D721Med (cell line): ENCODE measurements at regions not wholly inside any gene's neighbourhood (a gene's known extent, or its start where the extent isn't known, plus 50 kb on each side); places are given as distances from the start of the nearest gene placed in this dataset.

Experiments used
- DNase-seq: peaks from one replicate; pipeline ENCODE4 v3.0.0; 2011; ENCODE audit warnings: low spot score; ENCODE audit not compliant: insufficient read length
- FAIRE-seq: peaks from 2 replicates; lab custom pipeline; 2011; peaks lifted over from hg19 to GRCh38; lab: Jason Lieb, UNC
- CTCF ChIP-seq: IDR thresholded peaks from 2 replicates; pipeline ENCODE4 v1.5.1; 2012; ENCODE audit warnings: mild to moderate bottlenecking, control low read depth; ENCODE audit not compliant: insufficient read depth; ENCODE audit errors: missing control alignments

GRCh38 chr12:115118177-115118724, 434.3 kb upstream of the TBX3 start:
- FAIRE-seq: no peak
- DNase-seq: no peak
- no peak for TF ChIP-seq CTCF

GRCh38 chr12:115114140-115114539, 430.2 kb upstream of the TBX3 start:
- DNase-seq (no peak), FAIRE-seq (no peak)
- no peak for TF ChIP-seq CTCF

- no peak for FAIRE-seq
- TF ChIP-seq CTCF: no peak
- DNase-seq: no peak
Observed at GRCh38 chr12:115109863-115110262, 425.9 kb upstream of the TBX3 start.

GRCh38 chr12:115108129-115109100, 424.4 kb upstream of the TBX3 start:
- FAIRE-seq: no peak

GRCh38 chr12:115103884-115104883, 420.2 kb upstream of the TBX3 start:
- no peak for TF ChIP-seq CTCF
- FAIRE-seq: no peak
- DNase-seq: no peak

More at GRCh38 chr12:115108129-115109100, 424.4 kb upstream of the TBX3 start:
- DNase-seq: no peak
- TF ChIP-seq CTCF: no peak

- FAIRE-seq (no peak), DNase-seq (no peak)
- TF ChIP-seq CTCF: no peak
Observed at GRCh38 chr12:115102450-115102849, 418.5 kb upstream of the TBX3 start.
